GM21576 (cell line): ENCODE measurements at regions not wholly inside any gene's neighbourhood (a gene's known extent, or its start where the extent isn't known, plus 50 kb on each side); places are given as distances from the start of the nearest gene placed in this dataset.

Experiments
- ATAC-seq: cut with Tn5 transposase; IDR thresholded peaks from one replicate; pipeline ENCODE4 v1.9.1; 2021; ENCODE audit warnings: mild to moderate bottlenecking, moderate library complexity; ENCODE audit not compliant: unreplicated experiment

DNA sequence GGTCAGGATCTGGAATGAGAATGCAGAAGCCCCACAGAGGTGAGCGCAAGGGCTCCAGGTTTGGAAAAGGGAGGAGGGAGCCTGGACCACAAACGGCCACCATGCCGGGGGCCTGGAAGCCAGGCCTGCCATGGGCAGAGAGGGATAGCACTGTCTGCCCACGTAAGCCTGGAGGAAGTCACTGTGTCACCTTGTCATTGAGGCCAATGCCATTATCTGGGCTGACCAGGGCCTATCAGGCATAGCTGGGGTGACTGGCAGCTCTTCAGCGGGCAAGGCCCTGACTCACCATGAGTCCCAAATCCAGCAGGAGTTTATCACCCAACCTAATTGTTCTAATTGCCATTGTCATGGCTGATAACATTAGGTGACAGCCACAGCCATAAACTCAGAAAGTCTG, 84.6 kb downstream of the MATN1 start:
- no peak for ATAC-seq

DNA sequence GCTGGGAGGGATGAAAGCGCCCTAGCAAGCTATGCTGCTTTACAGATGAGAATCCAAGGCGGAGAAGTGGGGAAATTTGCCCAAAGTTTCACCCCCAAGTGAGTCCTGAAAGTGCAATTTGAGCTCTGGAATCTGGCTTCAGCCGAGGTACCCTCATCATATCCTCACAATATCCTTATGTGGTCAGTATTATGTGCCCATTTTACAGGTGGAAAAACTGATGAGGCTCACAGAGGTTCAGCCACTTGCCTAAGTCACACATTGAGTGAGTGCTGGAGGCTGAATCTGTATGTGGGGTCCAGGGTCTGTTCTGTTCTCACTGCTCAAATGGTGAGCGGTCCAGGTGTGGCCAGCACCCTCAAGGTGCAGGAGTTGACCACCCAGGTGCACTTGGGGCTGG, 85.3 kb downstream of the MATN1 start:
- no peak for ATAC-seq

DNA sequence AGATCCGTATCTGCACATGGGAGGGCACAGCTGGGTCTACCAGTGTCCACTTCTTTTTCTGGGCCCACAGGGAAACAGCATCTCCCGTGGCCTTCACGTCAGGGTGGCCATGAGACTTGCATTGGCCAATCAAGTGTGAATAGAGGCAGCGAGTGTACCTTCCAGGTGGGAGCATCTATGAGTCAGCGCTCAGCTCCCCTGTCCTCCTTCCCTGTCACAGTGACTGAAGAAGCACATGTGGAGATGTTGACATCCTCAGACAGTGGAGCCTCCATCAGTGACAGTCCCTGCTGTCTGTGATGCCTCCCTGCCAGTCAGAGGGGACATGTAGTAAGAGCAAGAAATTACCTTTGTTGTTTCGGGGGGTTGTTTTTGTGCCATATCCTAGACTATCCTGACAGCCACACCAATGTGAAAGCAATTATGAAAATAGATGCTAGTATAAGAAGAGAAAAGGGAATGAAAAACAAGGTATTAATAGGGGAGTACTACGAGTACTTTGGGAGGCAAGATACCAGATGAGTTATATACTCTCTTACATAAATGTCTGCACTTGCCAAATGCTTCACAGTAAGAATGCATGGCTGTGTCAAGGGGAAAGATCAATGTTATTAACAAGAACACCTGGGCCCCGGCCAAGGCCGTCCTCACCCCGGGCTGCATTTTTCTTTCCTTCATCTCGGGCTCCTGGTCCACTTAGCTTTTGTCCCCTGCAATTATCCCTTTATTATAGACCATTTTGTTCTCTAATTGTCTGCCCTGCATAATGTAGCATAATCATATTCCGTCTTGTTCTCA, 86.0 kb downstream of the MATN1 start:
- ATAC-seq, result no peak

DNA sequence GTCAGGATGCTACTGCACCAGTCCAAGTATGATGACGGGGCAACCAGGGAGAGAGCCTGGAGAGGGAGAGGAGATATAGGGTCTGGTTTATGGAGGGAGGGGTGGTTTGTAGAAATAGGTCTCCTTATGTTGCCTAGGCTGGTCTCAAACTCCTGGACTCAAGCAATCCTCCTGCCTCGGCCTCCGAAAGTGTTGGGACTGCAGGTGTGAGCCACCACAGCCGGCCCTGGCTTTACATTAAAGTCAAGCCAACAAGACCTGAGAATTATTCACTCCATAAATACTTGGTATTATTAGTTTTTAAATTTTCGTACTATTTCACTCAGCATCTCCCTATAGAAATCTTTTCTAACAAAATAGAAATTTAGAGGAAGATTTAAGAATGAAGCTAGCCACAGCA, 86.8 kb downstream of the MATN1 start:
- no peak for ATAC-seq

DNA sequence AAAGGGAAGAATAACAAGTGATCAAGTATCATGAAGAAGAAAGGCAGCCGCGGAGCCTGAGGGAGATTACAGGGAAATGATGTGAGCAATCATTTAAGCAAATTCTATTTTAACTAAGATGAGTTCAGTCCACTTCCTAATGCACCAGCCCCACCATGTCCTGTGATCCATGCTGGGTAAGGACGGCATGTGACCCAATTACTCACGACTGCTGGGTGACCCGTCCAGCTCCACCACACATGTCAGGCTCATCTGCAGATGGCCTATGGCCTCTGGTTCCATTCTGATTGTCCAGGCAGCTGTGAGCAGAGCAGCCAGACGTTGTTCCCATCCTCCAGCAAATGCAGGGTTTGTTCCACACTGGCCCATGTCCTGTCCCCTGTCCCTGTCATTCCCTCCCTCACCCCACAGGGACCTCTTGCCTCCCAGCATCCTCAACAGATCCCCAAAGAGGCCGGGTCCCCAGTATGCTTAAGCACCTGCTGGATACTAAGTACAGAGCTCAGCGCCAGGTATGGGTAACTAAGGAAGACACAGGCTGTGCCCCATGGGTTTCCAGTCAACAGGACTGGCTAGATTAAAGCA, 87.9 kb downstream of the MATN1 start:
- no peak for ATAC-seq

DNA sequence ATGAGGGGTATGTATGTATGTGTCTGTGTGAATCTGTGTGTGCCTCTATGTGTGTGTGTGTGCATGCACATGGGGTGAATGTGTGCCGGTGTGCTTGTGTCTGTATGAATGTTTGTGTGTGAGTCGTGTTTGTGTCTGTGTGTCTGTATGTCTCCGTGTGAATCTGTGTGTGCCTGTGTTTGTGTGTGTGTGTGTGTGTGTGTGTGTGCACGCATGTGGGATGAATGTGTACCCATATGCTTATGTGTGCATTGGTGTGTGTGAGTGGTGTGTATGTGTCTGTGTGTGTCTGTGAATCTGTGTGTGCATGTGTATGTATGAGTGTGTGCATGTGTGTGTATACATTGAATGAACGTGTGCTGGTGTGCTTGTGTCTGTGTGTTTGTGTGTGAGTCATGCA, 88.9 kb downstream of the MATN1 start:
- no peak for ATAC-seq

DNA sequence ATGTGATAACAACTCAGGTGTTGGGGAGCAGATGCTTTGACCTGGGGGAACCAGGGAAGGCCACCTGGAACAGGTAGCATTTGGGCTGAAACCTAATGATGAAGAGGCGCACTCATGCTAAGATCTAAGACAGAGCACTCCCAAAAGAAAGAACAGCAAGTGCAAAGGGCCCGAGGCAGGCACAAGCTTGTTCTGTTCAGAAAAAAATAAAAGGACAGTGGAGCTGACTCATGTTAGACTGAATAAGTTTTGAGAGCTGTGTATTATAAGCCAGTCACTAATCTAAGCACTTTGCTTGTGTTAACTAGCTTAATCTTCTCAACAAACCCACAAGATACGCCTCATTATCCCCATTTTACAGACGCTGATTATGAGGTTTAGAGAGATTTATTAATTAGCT, 90.1 kb downstream of the MATN1 start:
- no peak for ATAC-seq

DNA sequence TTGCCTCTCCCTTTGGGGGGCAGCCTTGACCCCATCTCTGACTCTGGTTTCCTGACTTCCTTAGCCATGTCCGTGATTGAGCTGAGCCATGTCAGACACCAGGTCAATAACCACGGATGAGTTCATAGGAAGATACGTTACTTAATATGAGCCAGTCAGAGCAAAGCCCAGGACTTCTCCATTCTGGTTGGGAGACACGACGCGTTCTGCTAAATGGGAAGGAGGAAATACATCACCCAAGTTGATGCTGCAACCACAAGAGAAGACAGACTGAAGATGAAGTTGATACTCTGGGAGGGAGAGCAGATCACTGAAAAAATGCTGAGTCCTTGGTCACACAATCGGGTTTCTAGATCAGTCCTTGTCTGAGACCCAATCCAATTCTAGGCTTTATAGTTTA, 90.9 kb downstream of the MATN1 start:
- ATAC-seq, result no peak

DNA sequence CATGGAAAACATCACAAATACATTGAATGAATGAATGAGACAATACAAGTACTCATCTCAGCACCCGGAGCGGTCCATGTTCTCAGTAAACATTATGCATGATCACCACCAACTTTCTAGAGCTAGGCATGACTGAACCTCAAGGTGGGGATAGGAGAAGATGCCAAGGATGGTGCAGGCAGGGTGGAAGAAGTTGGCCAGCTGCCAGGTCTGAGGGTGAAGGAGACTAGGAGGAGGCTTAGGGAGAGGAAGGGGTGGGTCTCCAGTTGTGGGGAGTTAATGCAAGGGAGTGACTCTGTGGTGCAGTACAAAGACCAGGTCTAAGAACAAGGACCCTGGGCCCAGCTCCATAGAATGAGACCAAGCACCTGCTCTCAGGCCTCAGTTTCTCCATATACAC, 91.7 kb downstream of the MATN1 start:
- no peak for ATAC-seq

DNA sequence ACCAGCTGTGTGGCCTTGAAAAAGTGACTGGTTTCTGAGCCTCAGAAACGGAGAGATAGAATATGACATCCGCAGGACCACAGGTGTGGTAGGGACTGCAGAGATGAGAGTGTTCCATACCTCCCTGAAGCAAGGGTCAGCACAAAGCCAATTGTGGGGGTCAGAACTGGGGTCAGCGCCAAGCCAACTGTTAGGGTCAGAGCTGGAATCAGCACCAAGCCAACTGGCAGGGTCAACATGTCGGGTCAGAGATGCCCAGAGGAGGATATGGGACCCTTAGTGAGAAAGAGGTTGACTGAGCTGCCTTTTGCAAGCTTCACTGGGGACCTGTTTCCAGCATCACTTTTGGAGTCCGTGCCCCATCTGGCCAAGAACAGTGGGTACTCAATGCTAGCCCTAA, 93.9 kb downstream of the MATN1 start:
- no peak for ATAC-seq

DNA sequence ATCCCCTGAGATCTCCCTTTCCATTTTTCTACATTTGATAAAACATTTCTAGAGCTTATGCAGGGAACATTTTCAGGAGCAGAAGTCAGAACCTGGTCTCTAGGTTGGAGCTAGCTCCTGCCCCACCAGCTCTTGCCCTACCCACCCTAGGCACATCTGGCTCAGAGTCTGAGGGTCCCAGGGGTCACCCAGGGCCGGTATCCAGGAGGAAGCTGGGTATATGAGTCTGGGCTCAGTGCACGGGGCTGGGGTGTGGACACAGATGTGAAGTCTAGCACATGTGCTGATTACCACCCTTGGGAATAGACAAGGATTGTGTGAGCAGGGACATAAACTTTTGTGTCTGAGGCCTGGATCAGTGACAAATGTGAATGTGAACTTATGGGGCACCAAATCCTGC, 95.4 kb downstream of the MATN1 start:
- no peak for ATAC-seq

DNA sequence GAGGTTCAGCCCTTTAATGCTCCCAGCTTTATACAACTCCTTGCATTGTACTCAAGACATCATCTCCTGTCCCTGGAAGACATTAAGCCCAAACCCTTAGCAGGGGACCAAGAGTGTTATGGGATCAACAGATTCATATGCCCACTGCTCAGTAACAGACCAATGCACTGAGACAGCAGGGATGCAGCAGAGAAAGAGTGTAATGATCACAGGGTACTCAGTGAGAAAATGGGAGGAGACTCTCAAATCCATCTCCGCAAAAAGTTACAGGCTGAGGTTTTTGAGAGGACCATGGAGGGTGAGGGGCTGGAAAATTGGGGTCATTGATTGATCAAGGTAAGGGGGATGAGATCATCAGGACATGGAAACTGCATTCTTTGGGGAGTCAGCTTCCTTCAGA, 96.2 kb downstream of the MATN1 start:
- no peak for ATAC-seq

DNA sequence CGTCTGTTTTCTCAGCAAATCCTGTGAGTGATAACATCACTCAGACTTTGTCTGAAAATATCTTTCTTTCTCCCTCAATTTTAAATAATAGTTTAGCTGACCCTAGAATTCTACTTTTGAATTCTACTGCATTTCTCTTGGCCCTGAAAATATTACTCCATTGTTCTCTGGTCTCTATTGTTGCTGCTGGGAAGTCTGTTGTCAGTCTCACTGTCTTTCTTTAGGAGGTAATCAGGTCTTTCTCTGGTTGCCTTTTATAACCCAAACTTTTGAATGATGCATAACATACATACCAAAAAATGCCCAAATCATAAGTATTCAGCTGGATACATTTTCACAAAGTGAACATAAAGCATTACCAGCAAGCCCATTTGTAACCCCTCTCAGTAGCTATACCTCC, 100.0 kb downstream of the MATN1 start:
- no peak for ATAC-seq

DNA sequence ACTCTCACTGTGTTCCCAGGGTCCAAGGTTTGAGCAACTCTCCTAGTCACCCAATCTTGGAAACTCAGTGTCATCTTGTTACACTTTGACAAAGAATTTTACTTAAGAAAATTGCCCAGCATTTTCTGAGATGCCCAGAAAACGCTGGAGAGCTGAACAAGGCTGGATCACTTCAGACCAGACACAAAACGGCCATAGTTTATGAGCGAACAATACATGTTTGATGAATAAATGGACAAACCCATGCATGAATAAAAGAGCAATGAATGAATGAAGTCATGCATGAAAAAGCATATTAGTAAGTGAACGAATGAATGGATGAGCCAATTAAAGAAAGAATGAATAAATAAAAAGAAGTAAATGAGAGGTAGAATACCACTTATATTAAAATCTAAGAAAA, 103.8 kb downstream of the MATN1 start:
- no peak for ATAC-seq

DNA sequence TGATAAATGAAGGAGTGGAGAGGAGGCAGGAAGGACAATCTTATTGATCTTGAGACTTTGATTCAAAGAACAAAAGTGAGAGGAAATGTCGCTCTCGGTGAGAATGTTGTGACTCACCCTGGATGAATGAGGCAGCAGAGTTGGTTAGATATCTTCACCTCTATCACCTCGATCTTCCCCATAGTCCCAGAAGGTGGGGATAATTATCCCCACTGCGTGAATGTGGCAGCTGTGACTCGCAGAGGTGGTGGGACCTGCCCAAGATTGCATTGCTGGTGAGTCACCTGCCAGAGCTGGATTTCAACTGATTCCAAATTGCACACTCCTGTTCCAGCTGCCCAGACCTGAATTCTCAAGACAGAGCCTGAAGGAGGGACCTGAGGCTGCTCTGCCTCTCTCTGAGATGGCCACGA, 105.0 kb downstream of the MATN1 start:
- ATAC-seq, result no peak

DNA sequence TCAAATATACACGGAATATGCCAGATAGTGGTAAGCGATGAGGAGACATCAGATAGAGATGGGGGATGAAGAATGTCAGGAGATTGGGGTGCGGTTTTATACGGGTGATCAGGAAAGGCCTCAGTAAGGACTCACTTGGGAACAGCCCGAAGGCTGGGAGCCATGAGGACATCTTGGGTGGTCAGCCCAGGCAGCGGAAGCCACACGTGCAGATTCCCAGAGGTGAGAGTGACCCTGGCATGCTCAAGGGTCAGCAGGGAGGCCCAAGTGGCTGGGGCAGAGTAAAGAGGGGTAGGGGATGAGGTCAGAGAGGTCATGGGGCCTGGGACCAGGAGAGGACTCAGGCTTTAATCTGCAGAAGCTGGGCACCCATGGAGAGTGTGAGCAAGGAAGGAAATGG, 106.6 kb downstream of the MATN1 start:
- no peak for ATAC-seq

DNA sequence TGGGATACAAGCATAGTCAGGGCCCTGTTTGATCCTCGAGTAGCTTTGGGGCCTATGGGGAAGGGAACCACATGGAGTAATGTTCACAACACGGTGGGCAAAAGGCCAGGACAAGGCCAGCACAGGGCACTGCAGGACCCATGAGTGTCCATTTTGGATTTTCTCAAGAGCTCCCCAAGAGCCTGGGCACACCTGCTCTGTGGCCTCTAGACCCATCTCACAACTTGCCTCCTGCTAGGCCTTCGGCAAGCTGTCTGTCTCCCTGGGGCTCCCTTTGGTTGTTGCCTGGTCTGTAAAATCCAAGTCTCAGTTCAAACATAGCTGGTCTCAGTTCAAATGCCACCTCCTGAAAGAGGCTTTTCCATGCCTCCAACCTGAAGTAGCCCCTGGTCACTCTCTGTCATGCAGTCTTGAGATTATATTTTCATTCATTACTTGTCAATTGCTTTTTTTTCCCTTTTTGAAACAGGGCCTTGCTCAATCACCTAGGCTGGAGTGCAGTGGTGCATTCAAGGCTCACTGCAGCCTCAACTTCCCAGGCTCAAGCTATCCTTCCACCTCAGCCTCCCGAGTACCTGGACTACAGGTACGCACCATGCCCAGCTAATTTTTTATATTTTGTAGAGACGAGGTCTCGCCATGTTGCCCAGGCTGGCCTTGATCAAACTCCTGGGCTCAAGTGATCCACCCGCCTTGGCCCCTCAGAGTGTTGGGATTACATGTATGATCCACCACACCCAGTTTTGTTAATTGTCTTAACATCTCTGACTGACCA, 107.4 kb downstream of the MATN1 start:
- no peak for ATAC-seq

DNA sequence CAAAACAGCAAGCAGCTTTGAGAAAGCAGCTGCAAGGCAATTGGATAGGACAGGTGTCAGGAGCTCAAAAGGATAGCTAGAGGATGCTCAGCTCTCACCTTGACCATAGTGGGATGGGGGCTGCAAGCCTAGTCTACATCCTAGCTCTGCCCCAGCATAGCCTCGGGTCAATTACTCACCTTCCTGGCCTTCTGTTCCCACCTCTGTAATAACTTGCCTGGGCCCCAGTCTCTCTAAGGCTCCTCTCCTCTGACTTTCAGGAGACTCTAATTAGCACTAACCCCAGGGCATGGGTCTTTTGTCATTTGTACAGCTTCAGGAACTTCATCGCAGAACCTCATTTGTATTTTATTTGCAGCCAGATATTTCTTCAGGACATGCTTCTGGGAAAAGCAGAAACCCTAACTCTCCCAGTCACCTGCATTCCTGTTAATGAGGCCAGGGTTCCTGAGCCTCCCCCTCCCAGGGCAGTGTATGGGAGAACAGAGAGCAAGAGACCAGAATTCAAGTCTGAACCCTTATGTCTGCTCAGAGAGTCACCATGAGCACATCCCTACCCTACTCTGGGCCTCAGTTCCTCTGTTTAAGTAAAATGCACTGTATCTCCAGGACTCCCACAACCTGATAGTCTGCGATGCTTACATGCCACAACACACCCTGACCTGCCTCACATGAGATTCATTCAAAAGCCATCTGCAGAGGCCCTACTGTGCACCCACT, 108.1 kb downstream of the MATN1 start:
- ATAC-seq, result no peak

DNA sequence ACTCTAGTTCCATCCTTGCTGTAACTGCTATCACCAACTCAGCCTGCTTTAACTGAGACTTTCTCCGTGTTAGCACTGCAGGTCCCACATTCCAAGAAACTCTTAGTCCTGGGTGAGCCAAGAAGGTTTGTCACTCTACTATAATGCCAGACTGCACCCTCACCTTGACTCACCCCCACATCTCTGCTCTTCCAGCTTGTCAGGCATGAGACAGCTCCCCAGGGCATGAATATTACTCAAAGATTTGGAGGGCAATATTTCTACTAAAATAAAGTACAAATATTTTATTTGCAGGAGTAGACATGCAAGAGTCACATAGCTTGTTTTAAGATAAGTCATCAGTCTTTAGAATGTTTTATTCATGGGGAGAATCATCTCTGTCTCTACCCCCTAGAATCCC, 110.2 kb downstream of the MATN1 start:
- no peak for ATAC-seq

DNA sequence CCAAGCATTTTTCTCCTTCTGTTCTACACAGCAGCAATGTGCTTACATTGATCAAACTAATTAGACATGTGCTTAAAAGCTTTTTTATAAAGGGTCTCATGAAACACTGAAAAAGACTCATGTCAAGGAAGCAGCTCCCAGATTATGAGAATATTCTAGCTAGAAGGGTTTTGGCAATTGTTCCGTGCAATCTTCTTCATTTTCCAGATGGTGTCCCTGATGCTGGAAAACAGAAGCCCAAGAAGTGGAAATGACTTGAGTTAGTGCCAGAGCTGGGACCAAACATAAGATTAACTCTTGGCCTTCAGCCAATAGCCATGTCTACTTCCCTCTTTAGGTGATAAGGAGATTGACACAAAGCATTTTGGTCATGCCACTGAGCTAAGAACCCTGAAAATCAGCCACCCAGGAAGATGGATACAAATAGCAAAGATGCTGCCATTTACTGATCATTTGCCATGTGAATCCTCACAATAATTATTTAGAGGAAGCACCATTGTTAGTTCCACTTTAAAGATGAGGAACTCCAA, 110.8 kb downstream of the MATN1 start:
- ATAC-seq, result no peak

DNA sequence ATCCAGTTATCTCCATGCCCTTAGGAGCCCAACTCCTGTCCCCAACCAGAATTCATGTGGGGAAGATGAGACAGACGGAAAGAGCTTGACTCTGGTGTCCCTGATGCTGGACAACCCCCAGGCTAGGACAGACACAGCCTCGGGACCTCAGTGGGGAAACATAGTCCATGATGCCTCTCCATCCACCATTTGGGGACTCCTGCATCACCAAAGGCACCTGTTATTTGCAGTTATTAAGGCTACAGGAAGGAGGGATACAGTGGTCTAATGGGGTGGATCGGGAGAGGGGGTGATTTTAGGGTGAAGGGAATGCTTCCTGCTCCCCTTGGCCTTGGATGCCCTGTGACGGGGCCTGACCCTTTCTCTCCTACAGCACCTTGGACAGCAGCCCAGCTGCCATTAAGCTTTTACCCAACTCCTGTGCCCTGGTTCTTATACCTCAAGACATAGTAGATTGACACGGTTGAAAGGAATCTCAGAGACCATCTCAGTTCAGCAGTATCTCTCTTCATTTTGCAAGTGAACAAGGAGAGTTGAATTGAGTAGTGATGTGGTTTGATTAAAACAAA, 111.6 kb downstream of the MATN1 start:
- ATAC-seq, result no peak
